HCT116 (cell line): ENCODE measurements at regions not wholly inside any gene's neighbourhood (a gene's known extent, or its start where the extent isn't known, plus 50 kb on each side); places are given as distances from the start of the nearest gene placed in this dataset.

Source experiments
- EGR1 ChIP-seq: IDR thresholded peaks from 2 replicates; pipeline ENCODE4 v1.6.1; 2012; ENCODE audit warnings: low read depth
- EZH2 ChIP-seq: fragments of 200-600 bp; sonication (generic); IDR thresholded peaks from 2 replicates; pipeline ENCODE4 v1.6.1; 2017; ENCODE audit warnings: antibody characterized with exemption, mixed run types
- EZH2phosphoT487 ChIP-seq: fragments of 200-600 bp; IDR thresholded peaks from 2 replicates; pipeline ENCODE4 v1.6.1; 2018; ENCODE audit warnings: antibody characterized with exemption, borderline replicate concordance
- POLR2A ChIP-seq: IDR thresholded peaks from 2 replicates; pipeline ENCODE4 v1.7.0; 2011; ENCODE audit warnings: borderline replicate concordance; ENCODE audit not compliant: insufficient read depth, insufficient read length; ENCODE audit errors: extremely low read depth
- POLR2AphosphoS5 ChIP-seq: IDR thresholded peaks from 2 replicates; pipeline ENCODE4 v1.6.1; 2011; ENCODE audit warnings: mild to moderate bottlenecking, low read depth, low read length, moderate library complexity
- SP1 ChIP-seq: IDR thresholded peaks from 2 replicates; pipeline ENCODE4 v1.6.1; 2012; ENCODE audit warnings: low read depth
- YY1 ChIP-seq: IDR thresholded peaks from 2 replicates; pipeline ENCODE4 v1.6.1; 2011; ENCODE audit warnings: low read length, low read depth, moderate library complexity, mild to moderate bottlenecking; ENCODE audit not compliant: insufficient replicate concordance; ENCODE audit errors: extremely low read depth
- ZFX ChIP-seq: fragments of 450-650 bp; IDR thresholded peaks from 2 replicates; pipeline ENCODE4 v1.6.1; 2017
- ZNF274 ChIP-seq: fragments of 200-500 bp; sonication (Bioruptor generic); IDR thresholded peaks from 2 replicates; pipeline ENCODE4 v1.6.1; 2014; ENCODE audit warnings: mild to moderate bottlenecking, low read depth, low read length, inconsistent platforms
- TF ChIP-seq, protein P1 (sequence below), 3 experiments: fragments of 200-600 bp in 1 of 3; sonication (generic) in 1 of 3; IDR thresholded peaks in 2 of 3; conservative IDR thresholded peaks in 1 of 3; 2 replicates each; pipeline ENCODE4 v1.5.1; 2012 to 2017; ENCODE audit warnings: low read depth in 2 of 3, low read length in 2 of 3, antibody characterized with exemption in 1 of 3, borderline replicate concordance in 1 of 3, control low read depth in 1 of 3, mild to moderate bottlenecking in 1 of 3, mixed read lengths in 1 of 3, mixed run types in 1 of 3, moderate library complexity in 1 of 3; ENCODE audit not compliant: insufficient read depth in 1 of 3
- TF ChIP-seq, protein P2 (sequence below): IDR thresholded peaks from 2 replicates; pipeline ENCODE4 v1.6.1; 2011; ENCODE audit warnings: mild to moderate bottlenecking, low read length, moderate library complexity; ENCODE audit not compliant: insufficient replicate concordance; ENCODE audit errors: extremely low read depth
- TF ChIP-seq, protein P3 (sequence below): IDR thresholded peaks from 2 replicates; pipeline ENCODE4 v1.6.1; 2012; ENCODE audit warnings: low read depth

DNA sequence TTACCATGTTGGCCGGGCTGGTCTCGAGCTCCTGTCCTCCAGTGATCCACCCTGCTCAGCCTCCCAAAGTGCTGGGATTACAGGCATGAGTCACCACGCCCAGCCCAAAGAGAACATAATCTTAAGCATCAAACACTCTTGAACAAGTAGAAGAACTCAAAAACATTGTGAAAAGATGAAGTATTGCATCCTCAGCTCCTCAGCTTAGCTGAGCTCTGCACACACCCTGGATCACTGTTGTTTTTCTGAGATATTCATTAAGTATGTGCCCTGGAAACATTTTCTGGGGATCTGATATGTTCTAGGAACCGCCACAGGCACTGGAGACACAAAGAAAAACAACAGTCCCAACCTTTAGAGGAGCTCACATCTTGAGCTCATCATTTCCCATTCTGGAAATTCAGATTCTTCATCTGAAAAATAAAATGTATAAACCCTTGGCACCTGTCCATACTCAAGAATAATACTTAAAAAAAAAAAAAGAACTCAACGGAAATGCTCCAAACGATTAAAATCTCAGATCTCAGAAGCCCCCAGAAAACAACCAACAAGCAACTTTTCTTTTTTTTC, 62.2 kb upstream of the ZNF462 start:
- TF ChIP-seq POLR2AphosphoS5 (no peak), EZH2phosphoT487 (no peak), ZNF274 (no peak), EGR1 (no peak), POLR2A (no peak), ZFX (no peak), YY1 (no peak), SP1 (no peak), EZH2 (no peak)
- TF ChIP-seq, protein P1, sequence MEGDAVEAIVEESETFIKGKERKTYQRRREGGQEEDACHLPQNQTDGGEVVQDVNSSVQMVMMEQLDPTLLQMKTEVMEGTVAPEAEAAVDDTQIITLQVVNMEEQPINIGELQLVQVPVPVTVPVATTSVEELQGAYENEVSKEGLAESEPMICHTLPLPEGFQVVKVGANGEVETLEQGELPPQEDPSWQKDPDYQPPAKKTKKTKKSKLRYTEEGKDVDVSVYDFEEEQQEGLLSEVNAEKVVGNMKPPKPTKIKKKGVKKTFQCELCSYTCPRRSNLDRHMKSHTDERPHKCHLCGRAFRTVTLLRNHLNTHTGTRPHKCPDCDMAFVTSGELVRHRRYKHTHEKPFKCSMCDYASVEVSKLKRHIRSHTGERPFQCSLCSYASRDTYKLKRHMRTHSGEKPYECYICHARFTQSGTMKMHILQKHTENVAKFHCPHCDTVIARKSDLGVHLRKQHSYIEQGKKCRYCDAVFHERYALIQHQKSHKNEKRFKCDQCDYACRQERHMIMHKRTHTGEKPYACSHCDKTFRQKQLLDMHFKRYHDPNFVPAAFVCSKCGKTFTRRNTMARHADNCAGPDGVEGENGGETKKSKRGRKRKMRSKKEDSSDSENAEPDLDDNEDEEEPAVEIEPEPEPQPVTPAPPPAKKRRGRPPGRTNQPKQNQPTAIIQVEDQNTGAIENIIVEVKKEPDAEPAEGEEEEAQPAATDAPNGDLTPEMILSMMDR (IDR thresholded peaks at IDR 0.05 in 2 of 3, conservative IDR thresholded peaks at IDR 0.05 in 1 of 3; ENCODE audit: borderline replicate concordance in 1 of 3, insufficient read depth in 1 of 3, low read depth in 2 of 3, low read length in 2 of 3): no peak
- TF ChIP-seq, protein P2, sequence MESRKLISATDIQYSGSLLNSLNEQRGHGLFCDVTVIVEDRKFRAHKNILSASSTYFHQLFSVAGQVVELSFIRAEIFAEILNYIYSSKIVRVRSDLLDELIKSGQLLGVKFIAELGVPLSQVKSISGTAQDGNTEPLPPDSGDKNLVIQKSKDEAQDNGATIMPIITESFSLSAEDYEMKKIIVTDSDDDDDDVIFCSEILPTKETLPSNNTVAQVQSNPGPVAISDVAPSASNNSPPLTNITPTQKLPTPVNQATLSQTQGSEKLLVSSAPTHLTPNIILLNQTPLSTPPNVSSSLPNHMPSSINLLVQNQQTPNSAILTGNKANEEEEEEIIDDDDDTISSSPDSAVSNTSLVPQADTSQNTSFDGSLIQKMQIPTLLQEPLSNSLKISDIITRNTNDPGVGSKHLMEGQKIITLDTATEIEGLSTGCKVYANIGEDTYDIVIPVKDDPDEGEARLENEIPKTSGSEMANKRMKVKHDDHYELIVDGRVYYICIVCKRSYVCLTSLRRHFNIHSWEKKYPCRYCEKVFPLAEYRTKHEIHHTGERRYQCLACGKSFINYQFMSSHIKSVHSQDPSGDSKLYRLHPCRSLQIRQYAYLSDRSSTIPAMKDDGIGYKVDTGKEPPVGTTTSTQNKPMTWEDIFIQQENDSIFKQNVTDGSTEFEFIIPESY: no peak
- TF ChIP-seq, protein P3, sequence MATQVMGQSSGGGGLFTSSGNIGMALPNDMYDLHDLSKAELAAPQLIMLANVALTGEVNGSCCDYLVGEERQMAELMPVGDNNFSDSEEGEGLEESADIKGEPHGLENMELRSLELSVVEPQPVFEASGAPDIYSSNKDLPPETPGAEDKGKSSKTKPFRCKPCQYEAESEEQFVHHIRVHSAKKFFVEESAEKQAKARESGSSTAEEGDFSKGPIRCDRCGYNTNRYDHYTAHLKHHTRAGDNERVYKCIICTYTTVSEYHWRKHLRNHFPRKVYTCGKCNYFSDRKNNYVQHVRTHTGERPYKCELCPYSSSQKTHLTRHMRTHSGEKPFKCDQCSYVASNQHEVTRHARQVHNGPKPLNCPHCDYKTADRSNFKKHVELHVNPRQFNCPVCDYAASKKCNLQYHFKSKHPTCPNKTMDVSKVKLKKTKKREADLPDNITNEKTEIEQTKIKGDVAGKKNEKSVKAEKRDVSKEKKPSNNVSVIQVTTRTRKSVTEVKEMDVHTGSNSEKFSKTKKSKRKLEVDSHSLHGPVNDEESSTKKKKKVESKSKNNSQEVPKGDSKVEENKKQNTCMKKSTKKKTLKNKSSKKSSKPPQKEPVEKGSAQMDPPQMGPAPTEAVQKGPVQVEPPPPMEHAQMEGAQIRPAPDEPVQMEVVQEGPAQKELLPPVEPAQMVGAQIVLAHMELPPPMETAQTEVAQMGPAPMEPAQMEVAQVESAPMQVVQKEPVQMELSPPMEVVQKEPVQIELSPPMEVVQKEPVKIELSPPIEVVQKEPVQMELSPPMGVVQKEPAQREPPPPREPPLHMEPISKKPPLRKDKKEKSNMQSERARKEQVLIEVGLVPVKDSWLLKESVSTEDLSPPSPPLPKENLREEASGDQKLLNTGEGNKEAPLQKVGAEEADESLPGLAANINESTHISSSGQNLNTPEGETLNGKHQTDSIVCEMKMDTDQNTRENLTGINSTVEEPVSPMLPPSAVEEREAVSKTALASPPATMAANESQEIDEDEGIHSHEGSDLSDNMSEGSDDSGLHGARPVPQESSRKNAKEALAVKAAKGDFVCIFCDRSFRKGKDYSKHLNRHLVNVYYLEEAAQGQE: no peak
